Osteoblast (primary cell): ENCODE measurements at regions not wholly inside any gene's neighbourhood (a gene's known extent, or its start where the extent isn't known, plus 50 kb on each side); places are given as distances from the start of the nearest gene placed in this dataset.

Experiments used
- DNase-seq: peaks from one replicate; pipeline ENCODE4 v3.0.0; 2011; ENCODE audit warnings: low spot score, mixed read lengths; ENCODE audit not compliant: insufficient read length; ENCODE audit errors: missing footprints
- H2AFZ ChIP-seq: 2 replicates; pipeline ENCODE4 v1.6.0; 2011; ENCODE audit warnings: mild to moderate bottlenecking, low read length
- H3K27ac ChIP-seq: 2 replicates; pipeline ENCODE4 v1.5.1; 2011; ENCODE audit warnings: mild to moderate bottlenecking, low read depth, low read length, moderate library complexity
- H3K27me3 ChIP-seq: 2 replicates; pipeline ENCODE4 v1.6.0; 2012; ENCODE audit warnings: mild to moderate bottlenecking, control low read depth, inconsistent platforms, low read length, moderate library complexity; ENCODE audit not compliant: insufficient read depth
- H3K36me3 ChIP-seq: 2 replicates; pipeline ENCODE4 v1.5.1; 2011; ENCODE audit warnings: mild to moderate bottlenecking, low read length, control low read depth, moderate library complexity; ENCODE audit not compliant: insufficient read depth
- H3K4me1 ChIP-seq: 2 replicates; pipeline ENCODE4 v1.5.1; 2011; ENCODE audit warnings: mild to moderate bottlenecking, low read length, control low read depth, moderate library complexity; ENCODE audit not compliant: insufficient read depth
- H3K4me2 ChIP-seq: 2 replicates; pipeline ENCODE4 v1.6.0; 2011; ENCODE audit warnings: mild to moderate bottlenecking, low read length; ENCODE audit not compliant: insufficient read depth
- H3K4me3 ChIP-seq: fragments of 200-600 bp; sonication (generic); 3 replicates; pipeline ENCODE4 v1.5.1; 2012; ENCODE audit warnings: mild to moderate bottlenecking, low read length, inconsistent platforms; ENCODE audit not compliant: insufficient read depth
- H3K79me2 ChIP-seq: 2 replicates; pipeline ENCODE4 v1.6.0; 2012; ENCODE audit warnings: mild to moderate bottlenecking, low read length, control low read depth, inconsistent platforms; ENCODE audit not compliant: insufficient read depth
- H3K9me3 ChIP-seq: 2 replicates; pipeline ENCODE4 v1.5.1; 2011; ENCODE audit warnings: low read depth, low read length, control low read depth
- H4K20me1 ChIP-seq: 2 replicates; pipeline ENCODE4 v1.6.0; 2012; ENCODE audit warnings: mild to moderate bottlenecking, low read length, control low read depth; ENCODE audit not compliant: insufficient read depth
- TF ChIP-seq, protein P1 (sequence below): IDR thresholded peaks from 2 replicates; pipeline ENCODE4 v1.5.1; 2011; ENCODE audit warnings: mild to moderate bottlenecking, low read depth, low read length, moderate library complexity; ENCODE audit errors: extremely low read depth

DNA sequence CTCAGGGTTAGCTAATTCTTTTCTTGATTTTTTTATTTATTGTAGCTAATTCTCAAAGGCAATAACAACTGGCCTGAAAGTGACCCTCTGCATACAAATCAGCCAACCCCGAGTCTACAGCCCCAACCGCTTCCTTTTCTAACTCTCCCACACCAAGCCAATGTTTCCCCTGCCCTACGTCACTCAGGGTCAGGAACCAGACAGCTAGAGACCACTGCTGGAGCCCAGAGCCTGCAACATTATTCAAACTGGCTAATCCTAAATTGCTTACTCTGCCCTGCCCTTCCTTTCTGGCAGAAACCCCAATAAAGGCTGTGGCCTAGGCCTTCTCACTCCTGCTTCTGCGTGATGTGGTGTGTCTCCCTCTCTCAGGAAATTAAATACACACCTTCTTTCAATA lies 320.7 kb downstream of the CBLN4 start:
- H3K36me3 ChIP-seq, result no peaks in the 10 kb centered on the region
- no peak overlapping the region for H3K4me2 ChIP-seq
- no peak overlapping the region for H2AFZ ChIP-seq
- no peaks in the 10 kb centered on the region for H4K20me1 ChIP-seq
- no peaks in the 10 kb centered on the region for H3K4me1 ChIP-seq
- no peak overlapping the region for H3K27ac ChIP-seq
- no peak for DNase-seq
- no peaks in the 10 kb centered on the region for H3K79me2 ChIP-seq
- no peak overlapping the region for H3K4me3 ChIP-seq
- no peaks in the 10 kb centered on the region for H3K27me3 ChIP-seq
- TF ChIP-seq, protein P1, sequence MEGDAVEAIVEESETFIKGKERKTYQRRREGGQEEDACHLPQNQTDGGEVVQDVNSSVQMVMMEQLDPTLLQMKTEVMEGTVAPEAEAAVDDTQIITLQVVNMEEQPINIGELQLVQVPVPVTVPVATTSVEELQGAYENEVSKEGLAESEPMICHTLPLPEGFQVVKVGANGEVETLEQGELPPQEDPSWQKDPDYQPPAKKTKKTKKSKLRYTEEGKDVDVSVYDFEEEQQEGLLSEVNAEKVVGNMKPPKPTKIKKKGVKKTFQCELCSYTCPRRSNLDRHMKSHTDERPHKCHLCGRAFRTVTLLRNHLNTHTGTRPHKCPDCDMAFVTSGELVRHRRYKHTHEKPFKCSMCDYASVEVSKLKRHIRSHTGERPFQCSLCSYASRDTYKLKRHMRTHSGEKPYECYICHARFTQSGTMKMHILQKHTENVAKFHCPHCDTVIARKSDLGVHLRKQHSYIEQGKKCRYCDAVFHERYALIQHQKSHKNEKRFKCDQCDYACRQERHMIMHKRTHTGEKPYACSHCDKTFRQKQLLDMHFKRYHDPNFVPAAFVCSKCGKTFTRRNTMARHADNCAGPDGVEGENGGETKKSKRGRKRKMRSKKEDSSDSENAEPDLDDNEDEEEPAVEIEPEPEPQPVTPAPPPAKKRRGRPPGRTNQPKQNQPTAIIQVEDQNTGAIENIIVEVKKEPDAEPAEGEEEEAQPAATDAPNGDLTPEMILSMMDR, result no peak
- peaks cover 2% of the 10 kb centered on the region for H3K9me3 ChIP-seq

DNA sequence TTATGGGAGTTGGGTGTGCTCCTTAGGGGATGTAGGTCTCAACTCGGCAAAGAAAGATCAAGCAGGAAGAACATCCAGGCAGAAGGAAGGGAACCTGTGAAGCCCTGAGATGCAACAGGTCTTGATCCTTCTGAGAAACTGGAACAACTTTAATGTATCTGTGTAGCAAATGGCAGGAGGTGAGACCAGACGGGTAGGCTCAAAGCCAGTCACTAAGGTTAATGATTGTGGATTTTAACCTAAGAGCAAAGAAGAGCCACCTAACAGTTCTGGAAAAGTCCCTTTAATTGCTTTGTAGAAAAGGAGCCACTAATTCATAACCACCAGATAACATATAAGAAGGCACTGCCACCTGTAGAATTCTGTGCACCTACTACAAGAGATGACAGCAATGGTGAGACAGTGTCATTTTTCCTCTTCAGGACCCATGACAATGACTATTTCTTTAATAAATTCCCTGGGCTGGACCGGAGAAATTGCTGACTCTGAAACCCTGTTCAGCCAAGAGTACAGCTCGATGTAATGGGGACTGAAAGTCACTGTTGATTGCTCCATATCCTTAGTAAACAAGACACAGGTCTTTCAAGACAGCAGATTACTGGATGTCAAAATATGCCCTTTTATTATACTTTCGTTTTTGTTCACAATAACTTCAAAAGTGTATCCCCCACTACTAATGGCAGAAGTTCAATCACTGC lies 326.2 kb downstream of the CBLN4 start:
- Histone ChIP-seq H3K4me2 (no peak overlapping the region), H4K20me1 (no peaks in the 10 kb centered on the region), H3K4me1 (no peaks in the 10 kb centered on the region), H3K79me2 (no peaks in the 10 kb centered on the region), H3K27me3 (no peaks in the 10 kb centered on the region), H3K27ac (no peak overlapping the region), H2AFZ (no peak overlapping the region), H3K4me3 (no peak overlapping the region), H3K9me3 (no peaks in the 10 kb centered on the region), H3K36me3 (no peaks in the 10 kb centered on the region)
- no peak for DNase-seq
- TF ChIP-seq, protein P1, result no peak

DNA sequence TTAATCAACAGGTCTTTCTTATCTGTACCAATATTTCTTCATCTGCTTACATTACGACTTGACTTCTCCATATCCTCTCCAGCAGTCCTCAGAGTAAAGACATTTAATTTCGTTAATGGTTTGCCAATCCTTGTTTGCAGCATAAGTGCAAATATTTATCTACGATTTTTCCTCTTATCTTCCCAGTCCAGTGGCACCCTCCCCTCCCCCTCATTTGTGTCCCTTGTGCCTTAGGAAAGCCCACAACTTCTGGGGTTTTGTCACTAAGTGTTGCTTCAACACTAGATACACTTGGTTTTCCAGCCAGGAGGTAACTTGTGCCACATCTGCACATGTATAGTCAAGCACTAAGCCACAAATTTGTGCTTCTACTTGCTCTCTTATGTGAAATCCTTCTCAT lies 327.2 kb downstream of the CBLN4 start:
- Histone ChIP-seq H3K4me2 (no peak overlapping the region), H3K4me3 (no peak overlapping the region), H3K79me2 (no peaks in the 10 kb centered on the region), H2AFZ (no peak overlapping the region), H3K27ac (no peak overlapping the region), H3K36me3 (no peaks in the 10 kb centered on the region), H4K20me1 (no peaks in the 10 kb centered on the region), H3K27me3 (no peaks in the 10 kb centered on the region), H3K4me1 (no peaks in the 10 kb centered on the region), H3K9me3 (no peaks in the 10 kb centered on the region)
- TF ChIP-seq, protein P1, result no peak
- no peak for DNase-seq

DNA sequence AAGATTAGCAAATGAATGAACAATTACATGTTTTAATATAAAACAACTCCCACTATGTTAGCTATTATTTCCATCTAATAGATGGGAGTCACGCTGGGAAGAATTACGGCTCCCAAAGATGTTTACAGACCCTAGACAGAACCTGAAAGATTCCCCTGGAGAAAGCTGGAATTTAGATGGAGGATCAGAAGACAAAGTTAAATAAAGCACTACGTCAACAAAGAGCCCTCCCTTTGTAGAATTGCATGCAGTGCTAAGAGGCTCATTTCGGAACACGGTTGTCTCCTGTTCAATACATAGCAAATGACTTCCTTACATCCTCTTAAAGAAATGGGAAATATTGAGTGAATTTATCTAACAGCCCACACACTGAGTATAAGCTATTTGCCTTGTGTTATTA lies 328.3 kb downstream of the CBLN4 start:
- Histone ChIP-seq H3K4me2 (no peak overlapping the region), H3K27ac (no peak overlapping the region), H4K20me1 (no peaks in the 10 kb centered on the region), H3K36me3 (no peaks in the 10 kb centered on the region), H3K79me2 (no peaks in the 10 kb centered on the region), H3K4me3 (no peak overlapping the region), H2AFZ (no peak overlapping the region), H3K27me3 (no peaks in the 10 kb centered on the region), H3K4me1 (no peaks in the 10 kb centered on the region), H3K9me3 (no peaks in the 10 kb centered on the region)
- TF ChIP-seq, protein P1, result no peak
- no peak for DNase-seq
